HCT116 (cell line): ENCODE measurements at regions not wholly inside any gene's neighbourhood (a gene's known extent, or its start where the extent isn't known, plus 50 kb on each side); places are given as distances from the start of the nearest gene placed in this dataset.

Experiments
- ATAC-seq: fragments of 200-7000 bp; cut with Tn5 transposase; 2 replicates; pipeline ENCODE4 v1.9.1; 2020; ENCODE audit warnings: mild to moderate bottlenecking, moderate library complexity
- BruUV-seq: library from RNA; stranded (reverse); fragments of 400-500 nt; replicated peaks from 2 replicates; lab custom pipeline; 2021; lab: Mats Ljungman, UMichigan
- CTCF ChIA-PET: fragments of 300-600 bp; sonication (Branson Sonifier 250); formaldehyde crosslinking; loops from one replicate; lab custom pipeline; 2021; ENCODE audit warnings: antibody characterized with exemption; lab: Charles Lee
- POLR2A ChIA-PET: fragments of 300-600, 350-600 bp; sonication (Branson Sonifier 250); formaldehyde crosslinking; loops from one replicate; lab custom pipeline; 2021; ENCODE audit warnings: antibody characterized with exemption; lab: Charles Lee
- RAD21 ChIA-PET, 2 experiments: fragments of 300-600 bp; sonication (Branson Sonifier 250); formaldehyde crosslinking; loops; one replicate each; lab custom pipeline; 2023; ENCODE audit warnings: low total read pairs in 2 of 2; ENCODE audit not compliant: uncharacterized antibody in 2 of 2, unreplicated experiment in 2 of 2, low non-redundant PET in 1 of 2; lab: Charles Lee
- DNase-seq: peaks from one replicate; pipeline ENCODE4 v3.0.0-alpha.2; 2010; ENCODE audit warnings: low read depth, low spot score
- H2AFZ ChIP-seq: fragments of 200-600 bp; shearing (Covaris generic), sonication (generic); 2 replicates; pipeline ENCODE4 v1.6.1; 2017; ENCODE audit warnings: low read depth, mixed run types, mixed read lengths, antibody characterized with exemption, low read length; ENCODE audit not compliant: poor library complexity, severe bottlenecking
- H3K27ac ChIP-seq: 2 replicates; pipeline ENCODE4 v1.5.1; 2012; ENCODE audit warnings: low read depth, low read length
- H3K27me3 ChIP-seq: fragments of 200-600 bp; sonication (generic); 2 replicates; pipeline ENCODE4 v1.6.1; 2016; ENCODE audit warnings: mixed run types, low read length, mixed read lengths; ENCODE audit not compliant: insufficient read depth
- H3K36me3 ChIP-seq, 2 experiments: fragments of 200-500 bp in 1 of 2; fragments of 200-600 bp in 1 of 2; sonication (Bioruptor generic) in 1 of 2; sonication (generic) in 1 of 2; 2 replicates each; pipeline versions ENCODE4 v1.5.1 to v1.6.1; 2014 to 2016; ENCODE audit warnings: low read length in 2 of 2, inconsistent platforms in 1 of 2, mixed read lengths in 1 of 2, mixed run types in 1 of 2; ENCODE audit not compliant: insufficient read depth in 2 of 2, control insufficient read depth in 1 of 2
- H3K4me1 ChIP-seq, 2 experiments: fragments of 200-600 bp in 1 of 2; sonication (generic) in 1 of 2; 2 replicates each; pipeline versions ENCODE4 v1.5.1 to v1.6.1; 2012 to 2017; ENCODE audit warnings: low read length in 2 of 2, inconsistent platforms in 1 of 2, mild to moderate bottlenecking in 1 of 2, mixed read lengths in 1 of 2, mixed run types in 1 of 2, moderate library complexity in 1 of 2; ENCODE audit not compliant: insufficient read depth in 2 of 2, control insufficient read depth in 1 of 2
- H3K4me2 ChIP-seq: fragments of 200-600 bp; sonication (generic); 2 replicates; pipeline ENCODE4 v1.6.1; 2017; ENCODE audit warnings: mixed run types, low read length, mixed read lengths
- H3K4me3 ChIP-seq, 2 experiments: fragments of 200-600 bp in 1 of 2; sonication (generic) in 1 of 2; replicated peaks in 1 of 2; 2 replicates each; pipeline ENCODE4 v1.5.1; 2011 to 2016; ENCODE audit warnings: low read length in 2 of 2, control low read depth in 1 of 2, low read depth in 1 of 2, mild to moderate bottlenecking in 1 of 2, mixed read lengths in 1 of 2, mixed run types in 1 of 2
- H3K79me2 ChIP-seq: fragments of 200-600 bp; sonication (generic); 2 replicates; pipeline ENCODE4 v1.6.1; 2017; ENCODE audit warnings: mild to moderate bottlenecking, mixed run types, low read length, moderate library complexity, mixed read lengths; ENCODE audit not compliant: insufficient read depth
- H3K9ac ChIP-seq: fragments of 200-600 bp; sonication (generic); 2 replicates; pipeline ENCODE4 v1.6.1; 2016; ENCODE audit warnings: low read length, mixed read lengths
- H3K9me2 ChIP-seq: fragments of 200-600 bp; sonication (generic), shearing (Covaris generic); 2 replicates; pipeline ENCODE4 v1.6.1; 2017; ENCODE audit warnings: mixed run types, mild to moderate bottlenecking, moderate library complexity; ENCODE audit not compliant: insufficient read depth
- H3K9me3 ChIP-seq, 2 experiments: fragments of 200-500 bp in 1 of 2; fragments of 200-600 bp in 1 of 2; sonication (Bioruptor generic) in 1 of 2; sonication (generic) in 1 of 2; 2 replicates each; pipeline ENCODE4 v1.6.1; 2014 to 2017; ENCODE audit warnings: low read length in 2 of 2, mixed read lengths in 2 of 2, inconsistent platforms in 1 of 2, low read depth in 1 of 2, mild to moderate bottlenecking in 1 of 2, mixed run types in 1 of 2, moderate library complexity in 1 of 2; ENCODE audit not compliant: control insufficient read depth in 1 of 2, insufficient read depth in 1 of 2
- H4K20me1 ChIP-seq: fragments of 200-600 bp; sonication (generic), shearing (Covaris generic); 2 replicates; pipeline ENCODE4 v1.6.1; 2017; ENCODE audit warnings: mixed run types, mild to moderate bottlenecking, moderate library complexity; ENCODE audit not compliant: insufficient read depth
- CBX3 ChIP-seq: IDR thresholded peaks from 2 replicates; pipeline ENCODE4 v1.6.1; 2012; ENCODE audit warnings: low read depth
- CEBPB ChIP-seq: IDR thresholded peaks from 2 replicates; pipeline ENCODE4 v1.6.1; 2012; ENCODE audit warnings: low read depth
- CTCF ChIP-seq, 3 experiments: fragments of 200-600 bp in 1 of 3; sonication (generic) in 1 of 3; IDR thresholded peaks in 2 of 3; conservative IDR thresholded peaks in 1 of 3; 2 replicates each; pipeline ENCODE4 v1.5.1; 2012 to 2017; ENCODE audit warnings: low read depth in 2 of 3, low read length in 2 of 3, antibody characterized with exemption in 1 of 3, borderline replicate concordance in 1 of 3, control low read depth in 1 of 3, mild to moderate bottlenecking in 1 of 3, mixed read lengths in 1 of 3, mixed run types in 1 of 3, moderate library complexity in 1 of 3; ENCODE audit not compliant: insufficient read depth in 1 of 3
- EZH2phosphoT487 ChIP-seq: fragments of 200-600 bp; IDR thresholded peaks from 2 replicates; pipeline ENCODE4 v1.6.1; 2018; ENCODE audit warnings: antibody characterized with exemption, borderline replicate concordance
- JUND ChIP-seq: IDR thresholded peaks from 2 replicates; pipeline ENCODE4 v1.6.1; 2012
- MAX ChIP-seq: IDR thresholded peaks from 2 replicates; pipeline ENCODE4 v1.6.1; 2012
- POLR2A ChIP-seq: IDR thresholded peaks from 2 replicates; pipeline ENCODE4 v1.7.0; 2011; ENCODE audit warnings: borderline replicate concordance; ENCODE audit not compliant: insufficient read depth, insufficient read length; ENCODE audit errors: extremely low read depth
- POLR2AphosphoS5 ChIP-seq: IDR thresholded peaks from 2 replicates; pipeline ENCODE4 v1.6.1; 2011; ENCODE audit warnings: mild to moderate bottlenecking, low read depth, low read length, moderate library complexity
- REST ChIP-seq: IDR thresholded peaks from 2 replicates; pipeline ENCODE4 v1.6.1; 2012; ENCODE audit warnings: low read depth
- SIN3A ChIP-seq: IDR thresholded peaks from 2 replicates; pipeline ENCODE4 v1.6.1; 2012; ENCODE audit warnings: low read depth
- SRF ChIP-seq: IDR thresholded peaks from 2 replicates; pipeline ENCODE4 v1.6.1; 2012; ENCODE audit warnings: low read depth
- YY1 ChIP-seq: IDR thresholded peaks from 2 replicates; pipeline ENCODE4 v1.6.1; 2011; ENCODE audit warnings: low read length, low read depth, moderate library complexity, mild to moderate bottlenecking; ENCODE audit not compliant: insufficient replicate concordance; ENCODE audit errors: extremely low read depth
- intact Hi-C: fragments of 100-400 bp; cut with micrococcal nuclease; formaldehyde crosslinking; loops from 2 replicates; pipeline ENCODE4 v1.10.0; 2022

GRCh38 chr5:4876804-4877203 is 263.3 kb upstream of the ADAMTS16 start:
- no peak overlapping the region for H3K4me3 ChIP-seq
- ATAC-seq (no peak), DNase-seq (no peak)
- no peaks in the 10 kb centered on the region for H3K9me2 ChIP-seq
- H4K20me1 ChIP-seq = no peaks in the 10 kb centered on the region
- no peaks in the 10 kb centered on the region for H3K36me3 ChIP-seq
- H3K4me1 ChIP-seq = no peaks in the 10 kb centered on the region
- ChIA-PET RAD21 (no interaction called here), CTCF (interaction anchor here (1.1 kb wide), 1 partner anchor 544 kb away, joined by 3 read pairs; no protein-coding TSS in a partner anchor), POLR2A (no interaction called here)
- no peaks in the 10 kb centered on the region for H3K9me3 ChIP-seq
- H3K27ac ChIP-seq = no peak overlapping the region
- TF ChIP-seq CBX3 (no peak), SRF (no peak), REST (no peak), CEBPB (no peak), POLR2A (no peak), POLR2AphosphoS5 (no peak), YY1 (no peak), MAX (no peak), JUND (no peak), CTCF (IDR thresholded peaks at IDR 0.05 in 2 of 3, conservative IDR thresholded peaks at IDR 0.05 in 1 of 3; ENCODE audit: borderline replicate concordance in 1 of 3, insufficient read depth in 1 of 3, low read depth in 2 of 3, low read length in 2 of 3) (no peak), SIN3A (no peak), EZH2phosphoT487 (no peak)
- no peak overlapping the region for H3K9ac ChIP-seq
- no peaks in the 10 kb centered on the region for H3K79me2 ChIP-seq
- H3K27me3 ChIP-seq = 0 out of 2 replicates have a peak, but pooled peaks cover 3% of the 10 kb centered on the region
- H3K4me2 ChIP-seq = no peak overlapping the region
- no TSS peak for BruUV-seq
- H2AFZ ChIP-seq = no peak overlapping the region
- intact Hi-C loops = no loop called here
